ENCODE measurements at regions not wholly inside any gene's neighbourhood (a gene's known extent, or its start where the extent isn't known, plus 50 kb on each side); places are given as distances from the start of the nearest gene placed in this dataset.

DNA sequence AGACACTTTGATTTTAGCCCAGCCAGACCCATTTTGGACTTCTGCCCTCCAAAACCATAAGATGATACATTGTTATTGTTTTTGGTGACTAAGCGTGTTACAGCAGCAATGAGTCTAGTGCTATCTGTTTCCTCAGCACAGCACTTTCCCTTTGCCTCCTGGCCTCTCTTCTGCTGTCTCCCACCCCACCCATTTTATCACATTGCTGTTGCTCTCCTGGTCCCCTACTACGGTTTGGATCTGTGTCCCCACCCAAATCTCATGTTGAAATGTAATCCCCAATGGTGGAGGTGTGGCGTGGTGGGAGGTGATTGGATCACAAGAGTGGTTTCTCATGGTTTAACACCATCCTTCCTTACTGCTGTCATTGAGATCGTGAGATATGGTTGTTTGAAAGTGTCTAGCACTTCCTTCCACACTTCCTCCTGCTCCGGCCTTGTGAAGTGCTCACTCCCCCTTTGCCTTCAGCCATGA lies 59.8 kb upstream of the CD82 start:
- Mint-ChIP-seq H3K27me3 (peaks cover 6 to 40% of the 10 kb centered on the region in 2 donors), H3K27ac (no peak overlapping the region), H3K4me3 (no peak overlapping the region), H3K9me3 (peaks cover 0 to 7% (median 5%) of the 10 kb centered on the region in 5 donors), H3K36me3 (peaks cover 0 to 4% (median 0%) of the 10 kb centered on the region in 3 donors), H3K4me1 (no peaks in the 10 kb centered on the region)
- no peak overlapping the region for H3K4me3 ChIP-seq (ENCODE audit: low read length)
- POLR2A ChIA-PET: no interaction called here
- no peaks in the 10 kb centered on the region for H3K27me3 ChIP-seq (ENCODE audit: insufficient read depth, low read length, poor library complexity, severe bottlenecking)
- no peak for DNase-seq
- H3K27ac ChIP-seq (ENCODE audit: low read depth, low read length): no peak overlapping the region
- H3K4me1 ChIP-seq (ENCODE audit: insufficient read depth, low read length): no peaks in the 10 kb centered on the region
- H3K36me3 ChIP-seq (ENCODE audit: insufficient read depth, low read length): no peaks in the 10 kb centered on the region
- no peaks in the 10 kb centered on the region for H3K9me3 ChIP-seq (ENCODE audit: low read length)
- CTCF ChIA-PET: no interaction called here

DNA sequence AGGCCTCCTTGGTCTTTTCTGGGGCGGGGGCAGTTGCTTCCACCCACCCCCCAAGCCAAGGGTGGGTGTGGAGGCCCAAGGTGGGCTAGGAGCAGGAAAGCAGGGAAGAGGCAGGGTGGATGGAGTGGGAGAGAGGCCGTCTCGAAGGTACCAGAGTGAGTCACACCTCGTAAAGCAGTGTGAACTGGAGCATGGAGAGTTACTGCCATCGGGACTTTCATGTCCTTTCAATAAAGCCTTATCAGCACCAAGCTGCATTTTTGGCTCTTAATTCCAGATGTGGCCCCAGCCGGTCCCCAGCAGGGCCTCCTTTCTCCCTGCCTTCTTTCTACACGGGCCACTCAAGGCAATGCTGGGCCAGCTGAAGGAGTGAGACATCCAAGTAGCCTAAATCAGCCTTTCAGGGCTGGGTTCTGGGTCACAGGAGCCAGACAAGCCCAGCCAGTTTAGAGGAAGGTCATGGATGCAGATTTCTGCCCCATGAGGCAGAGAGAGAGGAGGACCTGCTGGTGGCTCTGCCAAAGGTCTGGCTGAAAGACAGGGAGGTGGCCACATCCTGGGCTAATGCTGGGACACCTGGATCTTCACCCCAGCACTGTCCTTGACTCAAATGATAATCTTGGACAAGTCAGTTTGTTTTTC lies 59.0 kb upstream of the CD82 start:
- Mint-ChIP-seq H3K4me3 (no peak overlapping the region), H3K9me3 (peaks cover 0 to 7% (median 5%) of the 10 kb centered on the region in 5 donors), H3K27me3 (peaks cover 8 to 44% of the 10 kb centered on the region in 2 donors), H3K36me3 (peaks cover 0 to 4% (median 0%) of the 10 kb centered on the region in 3 donors), H3K27ac (no peak overlapping the region), H3K4me1 (no peaks in the 10 kb centered on the region)
- Histone ChIP-seq H3K27me3 (ENCODE audit: insufficient read depth, low read length, poor library complexity, severe bottlenecking) (no peaks in the 10 kb centered on the region), H3K9me3 (ENCODE audit: low read length) (no peaks in the 10 kb centered on the region), H3K27ac (ENCODE audit: low read depth, low read length) (no peak overlapping the region), H3K4me3 (ENCODE audit: low read length) (no peak overlapping the region), H3K36me3 (ENCODE audit: insufficient read depth, low read length) (no peaks in the 10 kb centered on the region), H3K4me1 (ENCODE audit: insufficient read depth, low read length) (no peaks in the 10 kb centered on the region)
- no peak for DNase-seq
- ChIA-PET POLR2A (no interaction called here), CTCF (no interaction called here)

DNA sequence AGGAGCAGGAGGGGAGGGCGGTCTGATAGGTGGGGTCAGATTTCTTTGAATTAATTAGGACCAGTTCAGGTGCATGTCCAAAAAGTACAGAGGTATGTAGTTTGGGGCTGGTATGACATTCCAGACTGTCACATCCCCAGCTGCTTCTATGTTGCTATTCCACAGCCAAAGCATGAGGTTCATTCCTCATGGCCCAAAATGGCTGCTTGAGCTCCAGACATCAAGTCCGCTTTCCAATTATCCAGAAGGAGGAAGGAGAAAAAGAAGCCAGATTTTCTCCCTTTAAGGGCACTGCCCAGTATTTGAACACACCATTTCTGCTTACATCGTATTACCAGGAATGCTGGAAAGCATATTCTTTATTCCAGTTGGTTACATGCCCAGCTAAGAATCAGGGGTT lies 58.0 kb upstream of the CD82 start:
- H3K4me1 Mint-ChIP-seq: no peaks in the 10 kb centered on the region
- H3K27me3 ChIP-seq (ENCODE audit: insufficient read depth, low read length, poor library complexity, severe bottlenecking): no peaks in the 10 kb centered on the region
- H3K9me3 Mint-ChIP-seq: peaks cover 0 to 7% (median 5%) of the 10 kb centered on the region in 5 donors
- H3K4me3 Mint-ChIP-seq: no peak overlapping the region
- ChIA-PET POLR2A (no interaction called here), CTCF (no interaction called here)
- no peak for DNase-seq
- no peaks in the 10 kb centered on the region for H3K9me3 ChIP-seq (ENCODE audit: low read length)
- no peak overlapping the region for H3K27ac Mint-ChIP-seq
- H3K4me3 ChIP-seq (ENCODE audit: low read length): no peak overlapping the region
- no peak overlapping the region for H3K27ac ChIP-seq (ENCODE audit: low read depth, low read length)
- no peaks in the 10 kb centered on the region for H3K4me1 ChIP-seq (ENCODE audit: insufficient read depth, low read length)
- H3K36me3 ChIP-seq (ENCODE audit: insufficient read depth, low read length): no peaks in the 10 kb centered on the region
- H3K36me3 Mint-ChIP-seq: peaks cover 0 to 4% (median 0%) of the 10 kb centered on the region in 3 donors
- peaks cover 8 to 40% of the 10 kb centered on the region in 2 donors for H3K27me3 Mint-ChIP-seq

GRCh38 chr11:44507896-44508445 lies 57.5 kb upstream of the CD82 start:
- Mint-ChIP-seq H3K27ac (no peak overlapping the region), H3K4me1 (no peaks in the 10 kb centered on the region), H3K4me3 (no peak overlapping the region), H3K27me3 (peaks cover 8 to 39% of the 10 kb centered on the region in 2 donors), H3K36me3 (peaks cover 0 to 4% (median 0%) of the 10 kb centered on the region in 3 donors), H3K9me3 (peaks cover 0 to 7% (median 5%) of the 10 kb centered on the region in 5 donors)
- H3K4me3 ChIP-seq (ENCODE audit: low read length): no peak overlapping the region
- H3K27me3 ChIP-seq (ENCODE audit: insufficient read depth, low read length, poor library complexity, severe bottlenecking): no peaks in the 10 kb centered on the region
- H3K27ac ChIP-seq (ENCODE audit: low read depth, low read length): no peak overlapping the region
- H3K36me3 ChIP-seq (ENCODE audit: insufficient read depth, low read length): no peaks in the 10 kb centered on the region
- H3K4me1 ChIP-seq (ENCODE audit: insufficient read depth, low read length): no peaks in the 10 kb centered on the region
- POLR2A ChIA-PET: no interaction called here
- no peaks in the 10 kb centered on the region for H3K9me3 ChIP-seq (ENCODE audit: low read length)
- DNase-seq: no peak
- CTCF ChIA-PET: no interaction called here

GRCh38 chr11:44509296-44509695 lies 56.2 kb upstream of the CD82 start:
- H3K27ac Mint-ChIP-seq: no peak overlapping the region
- H3K4me3 ChIP-seq (ENCODE audit: low read length): no peak overlapping the region
- no peak for DNase-seq
- no peaks in the 10 kb centered on the region for H3K9me3 ChIP-seq (ENCODE audit: low read length)
- peaks cover 8 to 35% of the 10 kb centered on the region in 2 donors for H3K27me3 Mint-ChIP-seq
- ChIA-PET CTCF (no interaction called here), POLR2A (no interaction called here)
- peaks cover 0 to 7% (median 5%) of the 10 kb centered on the region in 5 donors for H3K9me3 Mint-ChIP-seq
- no peaks in the 10 kb centered on the region for H3K4me1 Mint-ChIP-seq
- H3K36me3 ChIP-seq (ENCODE audit: insufficient read depth, low read length): no peaks in the 10 kb centered on the region
- H3K27me3 ChIP-seq (ENCODE audit: insufficient read depth, low read length, poor library complexity, severe bottlenecking): no peaks in the 10 kb centered on the region
- H3K4me3 Mint-ChIP-seq: no peak overlapping the region
- no peaks in the 10 kb centered on the region for H3K4me1 ChIP-seq (ENCODE audit: insufficient read depth, low read length)
- no peak overlapping the region for H3K27ac ChIP-seq (ENCODE audit: low read depth, low read length)
- peaks cover 0 to 4% (median 0%) of the 10 kb centered on the region in 3 donors for H3K36me3 Mint-ChIP-seq

GRCh38 chr11:44510372-44510771 lies 55.1 kb upstream of the CD82 start:
- H3K36me3 ChIP-seq (ENCODE audit: insufficient read depth, low read length): no peaks in the 10 kb centered on the region
- no peaks in the 10 kb centered on the region for H3K9me3 ChIP-seq (ENCODE audit: low read length)
- no peak overlapping the region for H3K4me3 ChIP-seq (ENCODE audit: low read length)
- POLR2A ChIA-PET: no interaction called here
- peaks cover 10 to 35% of the 10 kb centered on the region in 2 donors for H3K27me3 Mint-ChIP-seq
- H3K36me3 Mint-ChIP-seq: peaks cover 0 to 4% (median 0%) of the 10 kb centered on the region in 3 donors
- no peaks in the 10 kb centered on the region for H3K27me3 ChIP-seq (ENCODE audit: insufficient read depth, low read length, poor library complexity, severe bottlenecking)
- peaks cover 0 to 7% (median 5%) of the 10 kb centered on the region in 5 donors for H3K9me3 Mint-ChIP-seq
- H3K4me3 Mint-ChIP-seq: no peak overlapping the region
- H3K27ac Mint-ChIP-seq: no peak overlapping the region
- H3K27ac ChIP-seq (ENCODE audit: low read depth, low read length): no peak overlapping the region
- CTCF ChIA-PET: no interaction called here
- H3K4me1 ChIP-seq (ENCODE audit: insufficient read depth, low read length): no peaks in the 10 kb centered on the region
- no peak for DNase-seq
- H3K4me1 Mint-ChIP-seq: no peaks in the 10 kb centered on the region

DNA sequence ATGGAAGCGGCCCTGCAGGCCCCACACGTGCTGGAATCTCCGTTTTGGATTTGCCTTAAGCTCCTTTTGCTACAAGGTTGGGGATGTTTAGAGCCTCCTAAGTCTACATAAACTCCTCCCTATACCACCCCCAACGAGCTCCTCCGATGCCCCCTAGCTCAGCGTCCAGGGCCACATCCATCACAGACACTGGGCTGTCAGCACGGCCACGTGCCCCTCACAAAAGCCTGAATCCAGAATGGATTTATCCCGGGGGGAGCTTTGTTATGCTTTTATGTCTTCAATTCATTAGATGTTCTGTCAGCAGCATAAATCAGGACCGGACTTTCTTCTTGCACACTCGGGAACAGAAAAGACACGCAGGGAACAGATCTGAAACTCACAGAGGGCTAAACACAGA lies 52.6 kb upstream of the CD82 start:
- POLR2A ChIA-PET: no interaction called here
- Mint-ChIP-seq H3K36me3 (no peaks in the 10 kb centered on the region), H3K4me1 (no peaks in the 10 kb centered on the region), H3K27ac (no peak overlapping the region), H3K27me3 (peaks cover 5 to 26% of the 10 kb centered on the region in 2 donors), H3K9me3 (peaks cover 0 to 3% (median 0%) of the 10 kb centered on the region in 5 donors), H3K4me3 (no peak overlapping the region)
- CTCF ChIA-PET: interaction anchor here (1.1 kb wide), 1 partner anchor 11 kb away, joined by 5 read pairs; no protein-coding TSS in a partner anchor
- H3K27ac ChIP-seq (ENCODE audit: low read depth, low read length): no peak overlapping the region
- no peaks in the 10 kb centered on the region for H3K36me3 ChIP-seq (ENCODE audit: insufficient read depth, low read length)
- H3K4me3 ChIP-seq (ENCODE audit: low read length): no peak overlapping the region
- no peaks in the 10 kb centered on the region for H3K9me3 ChIP-seq (ENCODE audit: low read length)
- H3K4me1 ChIP-seq (ENCODE audit: insufficient read depth, low read length): no peaks in the 10 kb centered on the region
- H3K27me3 ChIP-seq (ENCODE audit: insufficient read depth, low read length, poor library complexity, severe bottlenecking): no peaks in the 10 kb centered on the region
- no peak for DNase-seq

- Mint-ChIP-seq H3K4me1 (no peaks in the 10 kb centered on the region), H3K4me3 (no peak overlapping the region), H3K36me3 (no peaks in the 10 kb centered on the region), H3K27me3 (peaks cover 4 to 35% of the 10 kb centered on the region in 2 donors), H3K27ac (no peak overlapping the region), H3K9me3 (no peaks in the 10 kb centered on the region)
- no peaks in the 10 kb centered on the region for H3K27me3 ChIP-seq (ENCODE audit: insufficient read depth, low read length, poor library complexity, severe bottlenecking)
- no peaks in the 10 kb centered on the region for H3K4me1 ChIP-seq (ENCODE audit: insufficient read depth, low read length)
- no peak overlapping the region for H3K4me3 ChIP-seq (ENCODE audit: low read length)
- ChIA-PET CTCF (no interaction called here), POLR2A (no interaction called here)
- no peak for DNase-seq
- H3K9me3 ChIP-seq (ENCODE audit: low read length): no peaks in the 10 kb centered on the region
- H3K27ac ChIP-seq (ENCODE audit: low read depth, low read length): no peak overlapping the region
- H3K36me3 ChIP-seq (ENCODE audit: insufficient read depth, low read length): no peaks in the 10 kb centered on the region
These were observed 50.4 kb upstream of the CD82 start for GRCh38 chr11:44515048-44515447.

Measured in CD8-positive, alpha-beta memory T cell (primary cell).